ENCODE measurements at regions not wholly inside any gene's neighbourhood (a gene's known extent, or its start where the extent isn't known, plus 50 kb on each side); places are given as distances from the start of the nearest gene placed in this dataset.
A peak's percentile ranks its signal among the peaks of the same experiment; 100 is the strongest.
"Not testable (repeated sequence)": the region's sequence is repeated elsewhere in the genome, so short reads cannot be mapped to it uniquely, and the experiment has no call there.

GRCh38 chr6:97697456-97697855, 414.4 kb upstream of the MMS22L start:
- DNase-seq: peak; percentile 2 to 31 (median 5)

GRCh38 chr6:97701801-97702200, 418.8 kb upstream of the MMS22L start:
- no peak for DNase-seq

GRCh38 chr6:97702248-97702647, 419.2 kb upstream of the MMS22L start:
- DNase-seq: no peak

GRCh38 chr6:97703661-97704060, 420.6 kb upstream of the MMS22L start:
- DNase-seq: no peak

- DNase-seq: no peak
These were observed 422.6 kb upstream of the MMS22L start for GRCh38 chr6:97705568-97705967.

GRCh38 chr6:97712751-97713150, 429.7 kb upstream of the MMS22L start:
- no peak for DNase-seq

GRCh38 chr6:97714772-97715171, 431.8 kb upstream of the MMS22L start:
- no peak for DNase-seq

GRCh38 chr6:97717086-97717485, 434.1 kb upstream of the MMS22L start:
- no peak for DNase-seq

- DNase-seq: no peak
These were observed 443.4 kb upstream of the MMS22L start for GRCh38 chr6:97726378-97726777.

GRCh38 chr6:97732045-97732444, 449.0 kb upstream of the MMS22L start:
- DNase-seq: no peak

GRCh38 chr6:97757575-97757974, 474.6 kb upstream of the MMS22L start:
- DNase-seq: no peak

- no peak for DNase-seq
These were observed 482.4 kb upstream of the MMS22L start for GRCh38 chr6:97765461-97765860.

GRCh38 chr6:97771372-97771771, 488.4 kb upstream of the MMS22L start:
- DNase-seq: no peak

- DNase-seq: no peak
These were observed 492.0 kb upstream of the MMS22L start for GRCh38 chr6:97775012-97775411.

- DNase-seq: no peak
These were observed 495.4 kb upstream of the MMS22L start for GRCh38 chr6:97778290-97779038.

- DNase-seq: not testable (repeated sequence)
These were observed 496.2 kb upstream of the MMS22L start for GRCh38 chr6:97779039-97779766.

GRCh38 chr6:97790926-97791590, 508.0 kb upstream of the MMS22L start:
- no peak for DNase-seq

GRCh38 chr6:97805596-97805995, 522.6 kb upstream of the MMS22L start:
- DNase-seq: no peak

- DNase-seq: no peak
These were observed 529.9 kb upstream of the MMS22L start for GRCh38 chr6:97812940-97813339.

- no peak for DNase-seq
These were observed 531.0 kb upstream of the MMS22L start for GRCh38 chr6:97813889-97814567.

- DNase-seq: no peak
These were observed 532.3 kb upstream of the MMS22L start for GRCh38 chr6:97815301-97815812.

GRCh38 chr6:97816526-97816925, 533.5 kb upstream of the MMS22L start:
- no peak for DNase-seq

GRCh38 chr6:97819710-97820109, 536.7 kb upstream of the MMS22L start:
- DNase-seq: no peak
